DOHH2 (cell line): ENCODE measurements at regions not wholly inside any gene's neighbourhood (a gene's known extent, or its start where the extent isn't known, plus 50 kb on each side); places are given as distances from the start of the nearest gene placed in this dataset.

Experiments
- H3F3A ChIP-seq: fragments of 200-600 bp; sonication (generic), shearing (Covaris generic); 2 replicates; pipeline ENCODE4 v1.6.0; 2016; ENCODE audit warnings: antibody characterized with exemption, mild to moderate bottlenecking; ENCODE audit not compliant: control insufficient read depth, insufficient read depth
- H3K27ac ChIP-seq: fragments of 200-600 bp; sonication (generic); 2 replicates; pipeline ENCODE4 v1.5.1; 2014; ENCODE audit warnings: low read depth, mild to moderate bottlenecking, low read length, moderate library complexity
- H3K27me3 ChIP-seq: fragments of 200-600 bp; sonication (generic); 2 replicates; pipeline ENCODE4 v1.6.1; 2014; ENCODE audit warnings: mild to moderate bottlenecking, low read length, mixed read lengths; ENCODE audit not compliant: control insufficient read depth
- H3K36me3 ChIP-seq: fragments of 200-600 bp; sonication (generic); 2 replicates; pipeline ENCODE4 v1.6.1; 2014; ENCODE audit warnings: mild to moderate bottlenecking, low read length, moderate library complexity, mixed read lengths; ENCODE audit not compliant: control insufficient read depth
- H3K4me1 ChIP-seq: fragments of 200-600 bp; sonication (generic); 2 replicates; pipeline ENCODE4 v1.6.1; 2014; ENCODE audit warnings: mild to moderate bottlenecking, low read length, mixed read lengths; ENCODE audit not compliant: control insufficient read depth
- H3K4me2 ChIP-seq: fragments of 200-600 bp; sonication (generic); 2 replicates; pipeline ENCODE4 v1.6.0; 2014; ENCODE audit warnings: mild to moderate bottlenecking, low read length, moderate library complexity
- H3K4me3 ChIP-seq: fragments of 200-600 bp; sonication (generic); 2 replicates; pipeline ENCODE4 v1.5.1; 2014; ENCODE audit warnings: mild to moderate bottlenecking, low read length, mixed read lengths
- H3K79me2 ChIP-seq: fragments of 200-600 bp; sonication (generic); 2 replicates; pipeline ENCODE4 v1.6.1; 2014; ENCODE audit warnings: mild to moderate bottlenecking, low read length, mixed read lengths; ENCODE audit not compliant: control insufficient read depth
- H3K9me2 ChIP-seq: fragments of 200-600 bp; sonication (generic); replicated peaks from 2 replicates; pipeline ENCODE4 v1.6.1; 2014; ENCODE audit warnings: mild to moderate bottlenecking, low read length, mixed read lengths; ENCODE audit not compliant: control insufficient read depth
- H3K9me3 ChIP-seq: fragments of 200-600 bp; sonication (generic); 2 replicates; pipeline ENCODE4 v1.6.1; 2014; ENCODE audit warnings: antibody characterized with exemption, low read length, mixed read lengths; ENCODE audit not compliant: control insufficient read depth, insufficient read depth
- H4K20me1 ChIP-seq: fragments of 200-600 bp; sonication (generic); 2 replicates; pipeline ENCODE4 v1.6.0; 2014; ENCODE audit warnings: low read depth, mild to moderate bottlenecking, antibody characterized with exemption, low read length, moderate library complexity; ENCODE audit not compliant: control insufficient read depth, insufficient read depth
- CTCF ChIP-seq: fragments of 200-600 bp; sonication (generic); IDR thresholded peaks from one replicate; pipeline ENCODE4 v1.5.1; 2014; ENCODE audit warnings: antibody characterized with exemption, mild to moderate bottlenecking, low read depth, low read length; ENCODE audit not compliant: poor library complexity, severe bottlenecking
- EZH2phosphoT487 ChIP-seq: fragments of 200-600 bp; sonication (generic); IDR thresholded peaks from 2 replicates; pipeline ENCODE4 v1.6.1; 2017; ENCODE audit warnings: borderline replicate concordance, mild to moderate bottlenecking, antibody characterized with exemption, low read length, moderate library complexity, mixed read lengths

GRCh38 chr15:38061856-38062649 is 127.6 kb downstream of the TMCO5A start:
- Histone ChIP-seq H3K27ac (no peak overlapping the region), H3K4me1 (no peaks in the 10 kb centered on the region), H3K9me2 (no peaks in the 10 kb centered on the region), H3F3A (no peaks in the 10 kb centered on the region), H3K4me2 (no peak overlapping the region), H3K79me2 (no peaks in the 10 kb centered on the region), H3K36me3 (no peaks in the 10 kb centered on the region), H3K9me3 (no peaks in the 10 kb centered on the region), H4K20me1 (no peaks in the 10 kb centered on the region), H3K4me3 (no peak overlapping the region), H3K27me3 (no peaks in the 10 kb centered on the region)
- TF ChIP-seq CTCF (no peak), EZH2phosphoT487 (no peak)

GRCh38 chr15:38062696-38063095 is 128.3 kb downstream of the TMCO5A start:
- no peaks in the 10 kb centered on the region for H3K36me3 ChIP-seq
- H3K4me1 ChIP-seq = no peaks in the 10 kb centered on the region
- no peak overlapping the region for H3K4me3 ChIP-seq
- H3K27me3 ChIP-seq = no peaks in the 10 kb centered on the region
- no peaks in the 10 kb centered on the region for H3K79me2 ChIP-seq
- H4K20me1 ChIP-seq = no peaks in the 10 kb centered on the region
- TF ChIP-seq CTCF = no peak
- TF ChIP-seq EZH2phosphoT487 = no peak
- no peak overlapping the region for H3K4me2 ChIP-seq
- no peaks in the 10 kb centered on the region for H3K9me3 ChIP-seq
- no peak overlapping the region for H3K27ac ChIP-seq
- no peaks in the 10 kb centered on the region for H3F3A ChIP-seq
- H3K9me2 ChIP-seq = no peaks in the 10 kb centered on the region

- no peaks in the 10 kb centered on the region for H3K27me3 ChIP-seq
- H3K4me2 ChIP-seq = no peak overlapping the region
- H3K27ac ChIP-seq = no peak overlapping the region
- H3K79me2 ChIP-seq = no peaks in the 10 kb centered on the region
- no peaks in the 10 kb centered on the region for H4K20me1 ChIP-seq
- no peaks in the 10 kb centered on the region for H3K36me3 ChIP-seq
- H3K9me2 ChIP-seq = no peaks in the 10 kb centered on the region
- H3K4me1 ChIP-seq = peaks cover 18% of the 10 kb centered on the region
- H3K9me3 ChIP-seq = no peaks in the 10 kb centered on the region
- H3F3A ChIP-seq = no peaks in the 10 kb centered on the region
- TF ChIP-seq CTCF (no peak), EZH2phosphoT487 (no peak)
- no peak overlapping the region for H3K4me3 ChIP-seq
These were observed 131.4 kb downstream of the TMCO5A start for GRCh38 chr15:38065721-38066345.
